Subcutaneous abdominal adipose tissue (tissue), 5 donors: ENCODE measurements at regions not wholly inside any gene's neighbourhood (a gene's known extent, or its start where the extent isn't known, plus 50 kb on each side); places are given as distances from the start of the nearest gene placed in this dataset.
"Not testable (repeated sequence)": the region's sequence is repeated elsewhere in the genome, so short reads cannot be mapped to it uniquely, and the experiment has no call there.

Experiments
- H3K27ac ChIP-seq: one replicate; pipeline ENCODE4 v1.7.0; 2013; ENCODE audit warnings: low read depth, mild to moderate bottlenecking, inconsistent platforms, low read length, moderate library complexity
- H3K27me3 ChIP-seq, 5 donors: one replicate each; pipeline ENCODE4 v1.7.0; 2013; ENCODE audit warnings: low read length in 5 of 5, inconsistent platforms in 1 of 5; ENCODE audit not compliant: control insufficient read depth in 5 of 5, insufficient read depth in 4 of 5
- H3K36me3 ChIP-seq, 5 donors: one replicate each; pipeline ENCODE4 v1.7.0; 2013; ENCODE audit warnings: low read length in 5 of 5; ENCODE audit not compliant: control insufficient read depth in 5 of 5, insufficient read depth in 5 of 5
- H3K4me1 ChIP-seq, 5 donors: one replicate each; pipeline ENCODE4 v1.7.0; 2013; ENCODE audit warnings: low read length in 5 of 5, mild to moderate bottlenecking in 3 of 5, moderate library complexity in 1 of 5; ENCODE audit not compliant: control insufficient read depth in 5 of 5, insufficient read depth in 5 of 5
- H3K4me3 ChIP-seq, 5 donors: one replicate each; pipeline ENCODE4 v1.7.0; 2013; ENCODE audit warnings: low read length in 5 of 5, low read depth in 1 of 5
- H3K9ac ChIP-seq, 5 donors: one replicate each; pipeline ENCODE4 v1.7.0; 2013; ENCODE audit warnings: low read length in 5 of 5, mild to moderate bottlenecking in 4 of 5, moderate library complexity in 3 of 5
- H3K9me3 ChIP-seq, 5 donors: one replicate each; pipeline ENCODE4 v1.7.0; 2013; ENCODE audit warnings: low read length in 5 of 5; ENCODE audit not compliant: control insufficient read depth in 5 of 5
- donor health status: healthy.
- donor health status: healthy.
- donor health status: healthy.
- donor health status: healthy.
- donor health status: healthy.

- no peak overlapping the region for H3K4me3 ChIP-seq
- peaks cover 0 to 9% (median 6%) of the 10 kb centered on the region in 5 donors for H3K27me3 ChIP-seq
- no peak overlapping the region for H3K9ac ChIP-seq
- H3K9me3 ChIP-seq, result no peaks in the 10 kb centered on the region
- no peak overlapping the region for H3K27ac ChIP-seq
- H3K4me1 ChIP-seq, result no peaks in the 10 kb centered on the region
- H3K36me3 ChIP-seq, result no peaks in the 10 kb centered on the region
Observed at GRCh38 chr12:4194668-4195067, 78.9 kb upstream of the CCND2 start.

- Histone ChIP-seq H3K27me3 (peaks cover 0 to 9% (median 6%) of the 10 kb centered on the region in 5 donors), H3K36me3 (no peaks in the 10 kb centered on the region), H3K4me3 (no peak overlapping the region), H3K4me1 (peaks cover 0 to 4% (median 0%) of the 10 kb centered on the region in 5 donors), H3K9ac (no peak overlapping the region), H3K27ac (no peak overlapping the region), H3K9me3 (no peaks in the 10 kb centered on the region)
Observed at GRCh38 chr12:4193821-4194220, 79.7 kb upstream of the CCND2 start.

- Histone ChIP-seq H3K9me3 (no peaks in the 10 kb centered on the region), H3K36me3 (no peaks in the 10 kb centered on the region), H3K27ac (no peak overlapping the region), H3K4me1 (peaks cover 0 to 4% (median 0%) of the 10 kb centered on the region in 5 donors), H3K27me3 (peaks cover 0 to 9% (median 6%) of the 10 kb centered on the region in 5 donors), H3K4me3 (no peak overlapping the region), H3K9ac (no peak overlapping the region)
Observed at GRCh38 chr12:4191642-4192041, 81.9 kb upstream of the CCND2 start.

DNA sequence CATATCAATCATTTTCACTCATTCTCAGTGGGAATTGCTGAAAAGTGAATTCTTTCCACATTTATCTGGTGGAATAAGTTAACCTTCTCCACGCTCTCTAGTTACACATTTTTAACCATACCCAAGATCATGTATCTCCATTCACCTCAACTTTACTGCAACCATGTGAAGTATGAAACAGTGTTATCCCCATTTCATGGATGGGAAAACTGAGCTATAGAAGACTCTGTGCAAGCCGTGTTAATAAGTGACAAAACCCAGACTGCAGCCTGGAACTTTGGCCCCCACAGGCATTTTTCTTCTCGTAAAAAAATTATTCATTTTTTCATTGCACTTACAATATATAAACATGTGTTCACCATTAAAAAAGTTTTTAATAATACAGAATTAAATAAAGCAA, 82.4 kb upstream of the CCND2 start:
- Histone ChIP-seq H3K27ac (no peak overlapping the region), H3K27me3 (peaks cover 0 to 9% (median 6%) of the 10 kb centered on the region in 5 donors), H3K9me3 (no peaks in the 10 kb centered on the region), H3K9ac (no peak overlapping the region), H3K36me3 (no peaks in the 10 kb centered on the region), H3K4me1 (peaks cover 0 to 4% (median 0%) of the 10 kb centered on the region in 5 donors), H3K4me3 (no peak overlapping the region)

DNA sequence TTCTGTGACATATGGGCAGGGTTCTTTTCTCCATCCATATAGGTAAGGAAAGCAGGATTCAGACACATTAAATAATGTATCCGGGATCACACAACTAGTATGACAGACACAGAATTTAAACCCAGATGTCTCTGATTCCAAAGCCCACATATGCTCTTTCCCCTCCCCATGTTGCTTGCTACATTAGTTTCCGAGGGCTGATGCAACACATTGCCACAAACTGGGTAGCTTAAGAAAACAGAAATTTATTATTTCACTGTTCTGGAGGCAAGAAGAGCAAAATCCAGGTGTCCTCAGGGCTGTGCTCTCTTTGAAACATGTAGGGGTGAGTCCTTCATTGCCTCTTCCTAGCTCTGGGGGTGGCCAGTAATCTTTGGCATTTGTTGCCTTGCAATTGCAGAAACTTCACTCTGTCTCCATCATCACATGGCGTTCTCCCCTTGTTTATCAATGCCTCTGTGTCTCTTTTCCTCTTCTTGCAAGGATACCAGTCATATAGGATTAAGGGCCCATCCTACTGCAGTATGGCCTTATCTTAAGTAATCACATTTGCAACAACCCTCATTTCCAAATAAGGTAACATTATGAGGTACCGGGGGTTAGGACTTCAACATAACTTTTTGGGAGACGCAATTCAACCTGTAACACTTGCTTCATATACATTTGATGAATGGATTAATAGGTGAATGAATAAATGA, 83.0 kb upstream of the CCND2 start:
- no peak overlapping the region for H3K27ac ChIP-seq
- H3K9me3 ChIP-seq, result no peaks in the 10 kb centered on the region
- H3K4me1 ChIP-seq, result peaks cover 0 to 4% (median 0%) of the 10 kb centered on the region in 5 donors
- H3K9ac ChIP-seq, result no peak overlapping the region
- no peaks in the 10 kb centered on the region for H3K36me3 ChIP-seq
- peaks cover 0 to 9% (median 4%) of the 10 kb centered on the region in 5 donors for H3K27me3 ChIP-seq
- no peak overlapping the region for H3K4me3 ChIP-seq

GRCh38 chr12:4189721-4190120, 83.8 kb upstream of the CCND2 start:
- Histone ChIP-seq H3K9ac (no peak overlapping the region), H3K9me3 (no peaks in the 10 kb centered on the region), H3K4me3 (no peak overlapping the region), H3K27me3 (peaks cover 0 to 9% (median 3%) of the 10 kb centered on the region in 5 donors), H3K36me3 (no peaks in the 10 kb centered on the region), H3K27ac (no peak overlapping the region), H3K4me1 (peaks cover 0 to 4% (median 0%) of the 10 kb centered on the region in 5 donors)

DNA sequence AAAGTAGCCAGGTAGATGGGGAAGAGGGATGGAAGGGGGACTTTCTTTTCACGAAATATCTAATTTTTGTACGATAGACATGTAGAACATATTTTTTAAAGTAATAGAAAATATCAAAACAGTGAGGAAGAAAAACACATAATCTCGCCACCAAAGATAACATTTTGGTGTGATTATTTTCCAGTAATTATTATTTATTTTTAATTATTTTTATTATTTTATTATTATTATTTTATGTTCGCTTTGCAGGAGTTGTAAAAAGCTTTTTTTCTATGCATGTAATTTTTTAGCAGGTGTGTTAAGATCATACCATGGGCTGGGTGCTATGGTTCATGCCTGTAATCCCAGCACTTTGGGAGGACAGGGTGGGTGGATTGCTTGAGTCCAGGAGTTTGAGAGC, 85.6 kb upstream of the CCND2 start:
- peaks cover 0 to 4% (median 0%) of the 10 kb centered on the region in 5 donors for H3K4me1 ChIP-seq
- H3K27me3 ChIP-seq, result no peaks in the 10 kb centered on the region
- no peaks in the 10 kb centered on the region for H3K36me3 ChIP-seq
- no peak overlapping the region for H3K9ac ChIP-seq
- H3K4me3 ChIP-seq, result no peak overlapping the region
- H3K27ac ChIP-seq, result no peak overlapping the region
- H3K9me3 ChIP-seq, result peaks cover 0 to 10% (median 4%) of the 10 kb centered on the region in 5 donors

DNA sequence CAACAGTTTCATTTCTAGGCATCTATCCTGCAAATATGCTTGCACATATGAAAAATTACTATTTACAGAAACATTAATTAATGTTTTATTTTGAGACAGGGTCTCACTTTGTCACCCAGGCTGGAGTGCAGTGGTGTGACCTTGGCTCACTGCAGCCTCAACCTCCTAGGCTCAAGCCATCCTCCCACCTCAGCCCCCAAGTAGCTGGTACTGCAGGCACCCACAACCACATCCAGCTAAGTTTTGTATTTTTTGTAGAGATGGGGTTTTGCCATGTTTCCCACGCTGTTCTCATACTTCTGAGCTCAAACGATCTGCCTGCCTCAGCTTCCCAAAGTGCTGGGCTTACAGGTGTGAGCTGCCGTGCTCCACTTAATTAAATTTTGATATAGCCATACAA, 86.2 kb upstream of the CCND2 start:
- H3K4me3 ChIP-seq, H3K27me3 ChIP-seq, H3K9ac ChIP-seq, H3K36me3 ChIP-seq, H3K27ac ChIP-seq, H3K4me1 ChIP-seq: not testable (repeated sequence)
- H3K9me3 ChIP-seq, result peaks cover 0 to 14% (median 4%) of the 10 kb centered on the region in 5 donors

GRCh38 chr12:4178424-4179170, 95.0 kb upstream of the CCND2 start:
- H3K4me3 ChIP-seq, result no peak overlapping the region
- H3K9me3 ChIP-seq, result peaks cover 0 to 9% (median 0%) of the 10 kb centered on the region in 5 donors
- H3K4me1 ChIP-seq, result no peaks in the 10 kb centered on the region
- no peak overlapping the region for H3K27ac ChIP-seq
- H3K9ac ChIP-seq, result no peak overlapping the region
- no peaks in the 10 kb centered on the region for H3K27me3 ChIP-seq
- H3K36me3 ChIP-seq, result no peaks in the 10 kb centered on the region

DNA sequence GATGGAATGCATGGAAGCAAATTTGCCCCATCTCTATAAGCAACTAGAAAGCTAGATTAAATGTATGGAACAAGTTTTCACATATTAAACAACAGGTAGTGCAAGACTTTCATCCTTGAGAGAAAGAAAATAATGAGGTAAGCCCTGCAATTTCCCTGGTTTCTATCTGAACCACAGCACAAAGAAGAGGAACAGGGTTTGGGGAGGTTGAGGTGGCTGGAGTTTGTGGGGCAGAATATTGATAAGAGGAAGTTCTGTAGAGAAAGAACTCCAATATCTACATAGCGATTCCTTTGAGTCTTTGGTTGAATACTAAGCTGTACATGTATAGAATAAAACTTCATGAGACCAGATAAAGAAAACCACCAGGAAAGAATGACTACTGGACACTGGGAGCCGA, 96.3 kb upstream of the CCND2 start:
- no peak overlapping the region for H3K9ac ChIP-seq
- no peak overlapping the region for H3K27ac ChIP-seq
- H3K9me3 ChIP-seq, result no peaks in the 10 kb centered on the region
- H3K27me3 ChIP-seq, result no peaks in the 10 kb centered on the region
- H3K4me3 ChIP-seq, result no peak overlapping the region
- H3K36me3 ChIP-seq, result no peaks in the 10 kb centered on the region
- H3K4me1 ChIP-seq, result no peaks in the 10 kb centered on the region
